ENCODE measurements at regions not wholly inside any gene's neighbourhood (a gene's known extent, or its start where the extent isn't known, plus 50 kb on each side); places are given as distances from the start of the nearest gene placed in this dataset.

GRCh38 chr10:90418869-90419652 is 438.8 kb downstream of the HTR7 start:
- no peak overlapping the region for H3K27ac ChIP-seq (ENCODE audit: low read depth, low read length)
- no peaks in the 10 kb centered on the region for H3K36me3 ChIP-seq (ENCODE audit: control insufficient read depth in 5 of 5, insufficient read depth in 5 of 5, low read length in 5 of 5)
- H3K9ac ChIP-seq (ENCODE audit: low read length in 5 of 5) = no peak overlapping the region
- H3K4me3 ChIP-seq (ENCODE audit: low read depth in 1 of 5, low read length in 5 of 5) = no peak overlapping the region
- H3K4me1 ChIP-seq (ENCODE audit: control insufficient read depth in 5 of 5, insufficient read depth in 5 of 5, low read length in 5 of 5) = no peaks in the 10 kb centered on the region
- H3K9me3 ChIP-seq (ENCODE audit: control insufficient read depth in 5 of 5, low read length in 5 of 5) = no peaks in the 10 kb centered on the region
- no peaks in the 10 kb centered on the region for H3K27me3 ChIP-seq (ENCODE audit: control insufficient read depth in 5 of 5, insufficient read depth in 4 of 5, low read length in 5 of 5)

- no peaks in the 10 kb centered on the region for H3K36me3 ChIP-seq (ENCODE audit: control insufficient read depth in 5 of 5, insufficient read depth in 5 of 5, low read length in 5 of 5)
- no peak overlapping the region for H3K27ac ChIP-seq (ENCODE audit: low read depth, low read length)
- no peaks in the 10 kb centered on the region for H3K27me3 ChIP-seq (ENCODE audit: control insufficient read depth in 5 of 5, insufficient read depth in 4 of 5, low read length in 5 of 5)
- no peak overlapping the region for H3K9ac ChIP-seq (ENCODE audit: low read length in 5 of 5)
- H3K4me3 ChIP-seq (ENCODE audit: low read depth in 1 of 5, low read length in 5 of 5) = no peak overlapping the region
- H3K4me1 ChIP-seq (ENCODE audit: control insufficient read depth in 5 of 5, insufficient read depth in 5 of 5, low read length in 5 of 5) = no peaks in the 10 kb centered on the region
- no peaks in the 10 kb centered on the region for H3K9me3 ChIP-seq (ENCODE audit: control insufficient read depth in 5 of 5, low read length in 5 of 5)
Observed at GRCh38 chr10:90420637-90421318, 437.1 kb downstream of the HTR7 start.

- no peaks in the 10 kb centered on the region for H3K27me3 ChIP-seq (ENCODE audit: control insufficient read depth in 5 of 5, insufficient read depth in 4 of 5, low read length in 5 of 5)
- H3K4me1 ChIP-seq (ENCODE audit: control insufficient read depth in 5 of 5, insufficient read depth in 5 of 5, low read length in 5 of 5) = no peaks in the 10 kb centered on the region
- H3K9me3 ChIP-seq (ENCODE audit: control insufficient read depth in 5 of 5, low read length in 5 of 5) = no peaks in the 10 kb centered on the region
- H3K9ac ChIP-seq (ENCODE audit: low read length in 5 of 5) = no peak overlapping the region
- H3K36me3 ChIP-seq (ENCODE audit: control insufficient read depth in 5 of 5, insufficient read depth in 5 of 5, low read length in 5 of 5) = no peaks in the 10 kb centered on the region
- H3K4me3 ChIP-seq (ENCODE audit: low read depth in 1 of 5, low read length in 5 of 5) = no peak overlapping the region
- H3K27ac ChIP-seq (ENCODE audit: low read depth, low read length) = no peak overlapping the region
Observed at GRCh38 chr10:90421874-90422273, 436.0 kb downstream of the HTR7 start.

- Histone ChIP-seq H3K4me3 (ENCODE audit: low read depth in 1 of 5, low read length in 5 of 5) (no peak overlapping the region), H3K4me1 (ENCODE audit: control insufficient read depth in 5 of 5, insufficient read depth in 5 of 5, low read length in 5 of 5) (no peaks in the 10 kb centered on the region), H3K27me3 (ENCODE audit: control insufficient read depth in 5 of 5, insufficient read depth in 4 of 5, low read length in 5 of 5) (no peaks in the 10 kb centered on the region), H3K9me3 (ENCODE audit: control insufficient read depth in 5 of 5, low read length in 5 of 5) (no peaks in the 10 kb centered on the region), H3K27ac (ENCODE audit: low read depth, low read length) (no peak overlapping the region), H3K36me3 (ENCODE audit: control insufficient read depth in 5 of 5, insufficient read depth in 5 of 5, low read length in 5 of 5) (no peaks in the 10 kb centered on the region), H3K9ac (ENCODE audit: low read length in 5 of 5) (no peak overlapping the region)
Observed at GRCh38 chr10:90424730-90425129, 433.1 kb downstream of the HTR7 start.

GRCh38 chr10:90430186-90430585 is 427.7 kb downstream of the HTR7 start:
- Histone ChIP-seq H3K4me1 (ENCODE audit: control insufficient read depth in 5 of 5, insufficient read depth in 5 of 5, low read length in 5 of 5) (no peaks in the 10 kb centered on the region), H3K36me3 (ENCODE audit: control insufficient read depth in 5 of 5, insufficient read depth in 5 of 5, low read length in 5 of 5) (no peaks in the 10 kb centered on the region), H3K27me3 (ENCODE audit: control insufficient read depth in 5 of 5, insufficient read depth in 4 of 5, low read length in 5 of 5) (no peaks in the 10 kb centered on the region), H3K9ac (ENCODE audit: low read length in 5 of 5) (no peak overlapping the region), H3K9me3 (ENCODE audit: control insufficient read depth in 5 of 5, low read length in 5 of 5) (no peaks in the 10 kb centered on the region), H3K4me3 (ENCODE audit: low read depth in 1 of 5, low read length in 5 of 5) (no peak overlapping the region), H3K27ac (ENCODE audit: low read depth, low read length) (no peak overlapping the region)

- no peak overlapping the region for H3K4me3 ChIP-seq (ENCODE audit: low read depth in 1 of 5, low read length in 5 of 5)
- H3K27ac ChIP-seq (ENCODE audit: low read depth, low read length) = no peak overlapping the region
- H3K9me3 ChIP-seq (ENCODE audit: control insufficient read depth in 5 of 5, low read length in 5 of 5) = no peaks in the 10 kb centered on the region
- no peak overlapping the region for H3K9ac ChIP-seq (ENCODE audit: low read length in 5 of 5)
- H3K36me3 ChIP-seq (ENCODE audit: control insufficient read depth in 5 of 5, insufficient read depth in 5 of 5, low read length in 5 of 5) = no peaks in the 10 kb centered on the region
- H3K4me1 ChIP-seq (ENCODE audit: control insufficient read depth in 5 of 5, insufficient read depth in 5 of 5, low read length in 5 of 5) = no peaks in the 10 kb centered on the region
- no peaks in the 10 kb centered on the region for H3K27me3 ChIP-seq (ENCODE audit: control insufficient read depth in 5 of 5, insufficient read depth in 4 of 5, low read length in 5 of 5)
Observed at GRCh38 chr10:90432866-90433265, 425.0 kb downstream of the HTR7 start.

GRCh38 chr10:90435296-90435695 is 422.5 kb downstream of the HTR7 start:
- Histone ChIP-seq H3K9ac (ENCODE audit: low read length in 5 of 5) (no peak overlapping the region), H3K9me3 (ENCODE audit: control insufficient read depth in 5 of 5, low read length in 5 of 5) (no peaks in the 10 kb centered on the region), H3K36me3 (ENCODE audit: control insufficient read depth in 5 of 5, insufficient read depth in 5 of 5, low read length in 5 of 5) (no peaks in the 10 kb centered on the region), H3K27me3 (ENCODE audit: control insufficient read depth in 5 of 5, insufficient read depth in 4 of 5, low read length in 5 of 5) (no peaks in the 10 kb centered on the region), H3K4me3 (ENCODE audit: low read depth in 1 of 5, low read length in 5 of 5) (no peak overlapping the region), H3K27ac (ENCODE audit: low read depth, low read length) (no peak overlapping the region), H3K4me1 (ENCODE audit: control insufficient read depth in 5 of 5, insufficient read depth in 5 of 5, low read length in 5 of 5) (no peaks in the 10 kb centered on the region)

GRCh38 chr10:90437452-90437851 is 420.4 kb downstream of the HTR7 start:
- H3K9ac ChIP-seq (ENCODE audit: low read length in 5 of 5) = no peak overlapping the region
- H3K9me3 ChIP-seq (ENCODE audit: control insufficient read depth in 5 of 5, low read length in 5 of 5) = peaks cover 2 to 15% (median 12%) of the 10 kb centered on the region in 5 donors
- H3K27me3 ChIP-seq (ENCODE audit: control insufficient read depth in 5 of 5, insufficient read depth in 4 of 5, low read length in 5 of 5) = no peaks in the 10 kb centered on the region
- no peak overlapping the region for H3K4me3 ChIP-seq (ENCODE audit: low read depth in 1 of 5, low read length in 5 of 5)
- H3K27ac ChIP-seq (ENCODE audit: low read depth, low read length) = no peak overlapping the region
- H3K36me3 ChIP-seq (ENCODE audit: control insufficient read depth in 5 of 5, insufficient read depth in 5 of 5, low read length in 5 of 5) = no peaks in the 10 kb centered on the region
- no peaks in the 10 kb centered on the region for H3K4me1 ChIP-seq (ENCODE audit: control insufficient read depth in 5 of 5, insufficient read depth in 5 of 5, low read length in 5 of 5)

GRCh38 chr10:90440870-90441269 is 417.0 kb downstream of the HTR7 start:
- no peak overlapping the region for H3K4me3 ChIP-seq (ENCODE audit: low read depth in 1 of 5, low read length in 5 of 5)
- H3K27me3 ChIP-seq (ENCODE audit: control insufficient read depth in 5 of 5, insufficient read depth in 4 of 5, low read length in 5 of 5) = no peaks in the 10 kb centered on the region

GRCh38 chr10:90443342-90443741 is 414.5 kb downstream of the HTR7 start:
- no peaks in the 10 kb centered on the region for H3K27me3 ChIP-seq (ENCODE audit: control insufficient read depth in 5 of 5, insufficient read depth in 4 of 5, low read length in 5 of 5)
- no peak overlapping the region for H3K4me3 ChIP-seq (ENCODE audit: low read depth in 1 of 5, low read length in 5 of 5)
- no peak overlapping the region for H3K27ac ChIP-seq (ENCODE audit: low read depth, low read length)
- no peaks in the 10 kb centered on the region for H3K4me1 ChIP-seq (ENCODE audit: control insufficient read depth in 5 of 5, insufficient read depth in 5 of 5, low read length in 5 of 5)
- peaks cover 2 to 15% (median 13%) of the 10 kb centered on the region in 5 donors for H3K9me3 ChIP-seq (ENCODE audit: control insufficient read depth in 5 of 5, low read length in 5 of 5)
- no peak overlapping the region for H3K9ac ChIP-seq (ENCODE audit: low read length in 5 of 5)
- no peaks in the 10 kb centered on the region for H3K36me3 ChIP-seq (ENCODE audit: control insufficient read depth in 5 of 5, insufficient read depth in 5 of 5, low read length in 5 of 5)

More at GRCh38 chr10:90440870-90441269, 417.0 kb downstream of the HTR7 start:
- Histone ChIP-seq H3K27ac (ENCODE audit: low read depth, low read length) (no peak overlapping the region), H3K4me1 (ENCODE audit: control insufficient read depth in 5 of 5, insufficient read depth in 5 of 5, low read length in 5 of 5) (no peaks in the 10 kb centered on the region), H3K9me3 (ENCODE audit: control insufficient read depth in 5 of 5, low read length in 5 of 5) (peaks cover 2 to 15% (median 12%) of the 10 kb centered on the region in 5 donors), H3K9ac (ENCODE audit: low read length in 5 of 5) (no peak overlapping the region), H3K36me3 (ENCODE audit: control insufficient read depth in 5 of 5, insufficient read depth in 5 of 5, low read length in 5 of 5) (no peaks in the 10 kb centered on the region)
